GM21576 (cell line): ENCODE measurements at regions not wholly inside any gene's neighbourhood (a gene's known extent, or its start where the extent isn't known, plus 50 kb on each side); places are given as distances from the start of the nearest gene placed in this dataset.

ENCODE experiments used
- ATAC-seq: cut with Tn5 transposase; IDR thresholded peaks from one replicate; pipeline ENCODE4 v1.9.1; 2021; ENCODE audit warnings: mild to moderate bottlenecking, moderate library complexity; ENCODE audit not compliant: unreplicated experiment

- no peak for ATAC-seq
Observed at GRCh38 chr22:49178246-49179005, 649.2 kb downstream of the BRD1 start.

GRCh38 chr22:49177666-49178065, 650.0 kb downstream of the BRD1 start:
- no peak for ATAC-seq

- no peak for ATAC-seq
Observed at GRCh38 chr22:49176956-49177355, 650.7 kb downstream of the BRD1 start.

GRCh38 chr22:49170053-49170452, 657.6 kb downstream of the BRD1 start:
- no peak for ATAC-seq

- ATAC-seq, result no peak
Observed at GRCh38 chr22:49169074-49169744, 658.5 kb downstream of the BRD1 start.

GRCh38 chr22:49168219-49168813, 659.4 kb downstream of the BRD1 start:
- ATAC-seq, result no peak

- no peak for ATAC-seq
Observed at GRCh38 chr22:49166746-49167145, 660.9 kb downstream of the BRD1 start.

GRCh38 chr22:49166211-49166610, 661.5 kb downstream of the BRD1 start:
- no peak for ATAC-seq

- no peak for ATAC-seq
Observed at GRCh38 chr22:49164773-49165320, 662.8 kb downstream of the BRD1 start.

GRCh38 chr22:49163960-49164690, 663.5 kb downstream of the BRD1 start:
- ATAC-seq, result no peak

- ATAC-seq, result no peak
Observed at GRCh38 chr22:49163258-49163959, 664.3 kb downstream of the BRD1 start.

- ATAC-seq, result no peak
Observed at GRCh38 chr22:49162841-49163240, 664.8 kb downstream of the BRD1 start.

- ATAC-seq, result no peak
Observed at GRCh38 chr22:49161002-49161850, 666.4 kb downstream of the BRD1 start.

GRCh38 chr22:49160261-49161001, 667.2 kb downstream of the BRD1 start:
- no peak for ATAC-seq

- ATAC-seq, result no peak
Observed at GRCh38 chr22:49159711-49160110, 668.0 kb downstream of the BRD1 start.

GRCh38 chr22:49158741-49159564, 668.7 kb downstream of the BRD1 start:
- ATAC-seq, result no peak

- no peak for ATAC-seq
Observed at GRCh38 chr22:49157529-49158339, 669.9 kb downstream of the BRD1 start.
